K562 (cell line): ENCODE measurements at regions not wholly inside any gene's neighbourhood (a gene's known extent, or its start where the extent isn't known, plus 50 kb on each side); places are given as distances from the start of the nearest gene placed in this dataset.

ENCODE experiments used
- ATAC-seq: fragments of 200-7000 bp; cut with Tn5 transposase; 3 replicates; pipeline ENCODE4 v1.9.1; 2020; ENCODE audit warnings: moderate library complexity
- BruUV-seq: library from RNA; stranded (reverse); fragments of 400-500 nt; replicated peaks from 2 replicates; lab custom pipeline; 2021; lab: Mats Ljungman, UMichigan
- CTCF ChIA-PET: fragments of 300-600 bp; formaldehyde crosslinking; extraction: SDS; loops from one replicate; lab custom pipeline; 2021; ENCODE audit warnings: low intra/inter-chr PET ratio; lab: Yijun Ruan, JAX
- POLR2A ChIA-PET: fragments of 300-600, 350-650 bp; sonication (Branson Sonifier 250); formaldehyde crosslinking; extraction: SDS; loops from one replicate; lab custom pipeline; 2021; ENCODE audit warnings: antibody characterized with exemption, inconsistent platforms; lab: Yijun Ruan, JAX
- DNase-seq, 4 experiments: peaks; one replicate each; pipeline versions ENCODE4 v3.0.0 to v3.0.0-alpha.2; 2011 to 2018; ENCODE audit warnings: low spot score in 3 of 4, mixed read lengths in 3 of 4; ENCODE audit errors: extremely low read depth in 1 of 4
- FAIRE-seq: peaks from 2 replicates; lab custom pipeline; 2011; peaks lifted over from hg19 to GRCh38; lab: Jason Lieb, UNC
- H2AFZ ChIP-seq: 2 replicates; pipeline ENCODE4 v1.6.0; 2011; ENCODE audit warnings: low read depth, low read length, control low read depth, inconsistent platforms
- H3K27ac ChIP-seq: fragments of 200-600 bp; 3 replicates; pipeline ENCODE4 v1.8.0; 2011; ENCODE audit warnings: low read depth, mild to moderate bottlenecking, control low read depth, inconsistent platforms, low read length, moderate library complexity, mixed read lengths; ENCODE audit errors: extremely low read depth
- H3K27me3 ChIP-seq, 2 experiments: fragments of 300-600 bp in 1 of 2; 2 replicates in 1 of 2; 3 replicates in 1 of 2; pipeline versions ENCODE4 v1.6.0 to v1.8.0; 2011; ENCODE audit warnings: inconsistent platforms in 2 of 2, low read length in 2 of 2, mild to moderate bottlenecking in 1 of 2, mixed read lengths in 1 of 2, moderate library complexity in 1 of 2; ENCODE audit not compliant: control insufficient read depth in 2 of 2, insufficient read depth in 2 of 2
- H3K36me3 ChIP-seq: fragments of 300-600 bp; 3 replicates; pipeline ENCODE4 v1.8.0; 2011; ENCODE audit warnings: mild to moderate bottlenecking, low read length, inconsistent platforms; ENCODE audit not compliant: control insufficient read depth, insufficient read depth
- H3K4me1 ChIP-seq, 2 experiments: fragments of 200-600 bp in 1 of 2; replicated peaks in 1 of 2; 2 replicates in 1 of 2; 3 replicates in 1 of 2; pipeline versions ENCODE4 v1.5.1 to v1.8.0; 2011; ENCODE audit warnings: inconsistent platforms in 2 of 2, low read length in 2 of 2, mild to moderate bottlenecking in 1 of 2, mixed read lengths in 1 of 2, moderate library complexity in 1 of 2; ENCODE audit not compliant: control insufficient read depth in 2 of 2, insufficient read depth in 2 of 2
- H3K4me2 ChIP-seq: 2 replicates; pipeline ENCODE4 v1.6.1; 2011; ENCODE audit warnings: low read length, control low read depth, inconsistent platforms, mixed read lengths; ENCODE audit not compliant: insufficient read depth
- H3K4me3 ChIP-seq: fragments of 200-600 bp; sonication (generic), shearing (Covaris generic); 2 replicates; pipeline ENCODE4 v1.5.1; 2016; ENCODE audit warnings: control low read depth, inconsistent platforms
- H3K79me2 ChIP-seq: fragments of 200-600 bp; 3 replicates; pipeline ENCODE4 v1.8.0; 2011; ENCODE audit warnings: low read length, inconsistent platforms; ENCODE audit not compliant: control insufficient read depth, insufficient read depth
- H3K9ac ChIP-seq, 2 experiments: 2 replicates each; pipeline versions ENCODE4 v1.6.0 to v1.6.1; 2011; ENCODE audit warnings: low read depth in 2 of 2, low read length in 2 of 2, control low read depth in 1 of 2, inconsistent platforms in 1 of 2, mild to moderate bottlenecking in 1 of 2, mixed read lengths in 1 of 2; ENCODE audit not compliant: insufficient read depth in 1 of 2
- H3K9me1 ChIP-seq: one replicate; pipeline ENCODE4 v1.6.0; 2011; ENCODE audit warnings: inconsistent platforms, mild to moderate bottlenecking, low read length, moderate library complexity; ENCODE audit not compliant: control insufficient read depth, insufficient read depth
- H3K9me3 ChIP-seq: replicated peaks from 2 replicates; pipeline ENCODE4 v1.5.1; 2011; ENCODE audit warnings: low read depth, low read length, inconsistent platforms; ENCODE audit not compliant: control insufficient read depth, insufficient read depth
- H4K20me1 ChIP-seq: replicated peaks from 2 replicates; pipeline ENCODE4 v1.6.1; 2011; ENCODE audit warnings: low read length, inconsistent platforms, mixed read lengths; ENCODE audit not compliant: control insufficient read depth, insufficient read depth
- CEBPG ChIP-seq, 3 experiments: fragments of 200-800 bp in 1 of 3; sonication (Bioruptor generic) in 1 of 3; sonication (generic) in 1 of 3; formaldehyde crosslinking in 1 of 3; IDR thresholded peaks in 2 of 3; conservative IDR thresholded peaks in 1 of 3; 2 replicates each; pipeline versions ENCODE4 v1.6.1 to v1.8.0; 2016 to 2022; ENCODE audit warnings: missing compliant biosample characterization in 2 of 3, missing genetic modification characterization in 2 of 3, mild to moderate bottlenecking in 1 of 3, missing genetic modification reagents in 1 of 3
- CEBPZ ChIP-seq: fragments of 150-350 bp; IDR thresholded peaks from 2 replicates; pipeline ENCODE4 v1.6.1; 2014; ENCODE audit warnings: low read depth, mild to moderate bottlenecking, low read length, borderline replicate concordance
- DMBX1 ChIP-seq: fragments of 250-450 bp; sonication (Bioruptor Pico); IDR thresholded peaks from 2 replicates; pipeline ENCODE4 v1.8.0; 2022; ENCODE audit warnings: inconsistent platforms, mild to moderate bottlenecking, moderate library complexity, borderline replicate concordance
- ID3 ChIP-seq, 2 experiments: fragments of 250-450 bp in 1 of 2; fragments of 450-650 bp in 1 of 2; sonication (Bioruptor Pico) in 1 of 2; IDR thresholded peaks; 2 replicates each; pipeline versions ENCODE4 v1.6.1 to v1.8.0; 2016 to 2021; ENCODE audit warnings: mild to moderate bottlenecking in 2 of 2, moderate library complexity in 2 of 2, missing compliant biosample characterization in 1 of 2, missing genetic modification characterization in 1 of 2
- RNF219 ChIP-seq: fragments of 250-450 bp; sonication (Bioruptor Pico); IDR thresholded peaks from 2 replicates; pipeline ENCODE4 v1.5.0; 2022; ENCODE audit warnings: mild to moderate bottlenecking
- SMARCB1 ChIP-seq: IDR thresholded peaks from 2 replicates; pipeline ENCODE4 v1.6.1; 2011; ENCODE audit warnings: improper control_type of control experiment, low read depth; ENCODE audit not compliant: insufficient read length
- WGBS: fragments of 100-300 bp; shearing (Covaris generic); methylation state at CpG from one replicate; pipeline ENCODE4 v1.1.6; 2016; ENCODE audit warnings: low coverage, mixed read lengths; ENCODE audit not compliant: insufficient coverage; ENCODE audit errors: missing lambda C conversion rate; 5-methylcytosine and 5-hydroxymethylcytosine counted together
- in situ Hi-C: fragments of 300-500 bp; cut with MboI; formaldehyde crosslinking; loops from 4 replicates; pipeline ENCODE4 v1.15.0; 2018; ENCODE audit warnings: inconsistent platforms, mixed read lengths
- intact Hi-C: fragments of 100-400 bp; cut with micrococcal nuclease; formaldehyde crosslinking; loops from 2 replicates; pipeline ENCODE4 v1.14.2; 2022

- Histone ChIP-seq H2AFZ (no peak overlapping the region), H3K9me3 (no peaks in the 10 kb centered on the region), H3K27me3 (no peaks in the 10 kb centered on the region), H3K27ac (no peak overlapping the region), H3K79me2 (no peaks in the 10 kb centered on the region), H4K20me1 (no peaks in the 10 kb centered on the region), H3K4me3 (no peak overlapping the region), H3K9ac (no peak overlapping the region), H3K4me2 (no peak overlapping the region), H3K9me1 (no peaks in the 10 kb centered on the region), H3K4me1 (no peaks in the 10 kb centered on the region), H3K36me3 (no peaks in the 10 kb centered on the region)
- ATAC-seq (no peak), FAIRE-seq (no peak), DNase-seq (no peak)
- ChIA-PET CTCF (interaction anchor here (0.7 kb wide), 1 partner anchor 732 kb away, joined by 3 read pairs; no protein-coding TSS in a partner anchor), POLR2A (no interaction called here)
- no TSS peak for BruUV-seq
- in situ Hi-C loops (no loop called here), intact Hi-C loops (no loop called here)
- 4% methylated on average over 1 of the region's 1 CpG for WGBS
- TF ChIP-seq SMARCB1 (no peak), CEBPG (CRISPR knock-in tag; IDR thresholded peaks at IDR 0.05) (no peak), CEBPG (tag; conservative IDR thresholded peaks at IDR 0.05 in 1 of 2, IDR thresholded peaks at IDR 0.05 in 1 of 2) (0 out of 4 replicates have a peak, but pooled peaks of 1 of the 2 experiments have one; percentile 28), DMBX1 (no peak), CEBPZ (no peak), ID3 (CRISPR knock-in tag; IDR thresholded peaks at IDR 0.05) (no peak), ID3 (tag; IDR thresholded peaks at IDR 0.05) (no peak), RNF219 (CRISPR knock-in tag) (no peak)
These were observed 1263.4 kb downstream of the DSC3 start for GRCh38 chr18:29779096-29779495.
